Parathyroid adenoma (tissue), 2 donors: ENCODE measurements at regions not wholly inside any gene's neighbourhood (a gene's known extent, or its start where the extent isn't known, plus 50 kb on each side); places are given as distances from the start of the nearest gene placed in this dataset.

Experiments used
- H2AFZ ChIP-seq: fragments of 300-600 bp; sonication (generic); one replicate; pipeline ENCODE4 v1.7.0; 2017; ENCODE audit warnings: antibody characterized with exemption, mild to moderate bottlenecking
- H3K27ac ChIP-seq: fragments of 300-600 bp; sonication (generic); one replicate; pipeline ENCODE4 v1.7.0; 2017
- H3K27me3 ChIP-seq: fragments of 300-600 bp; sonication (generic); one replicate; pipeline ENCODE4 v1.7.0; 2017; ENCODE audit warnings: low read length; ENCODE audit not compliant: control insufficient read depth, insufficient read depth
- H3K36me3 ChIP-seq: fragments of 300-600 bp; sonication (generic); one replicate; pipeline ENCODE4 v1.7.0; 2017; ENCODE audit warnings: low read length; ENCODE audit not compliant: control insufficient read depth, insufficient read depth
- H3K4me1 ChIP-seq: fragments of 300-600 bp; sonication (generic); one replicate; pipeline ENCODE4 v1.7.0; 2017; ENCODE audit warnings: control low read depth
- H3K4me2 ChIP-seq: fragments of 300-600 bp; sonication (generic); one replicate; pipeline ENCODE4 v1.7.0; 2017; ENCODE audit warnings: low read length
- H3K4me3 ChIP-seq: fragments of 300-600 bp; sonication (generic); one replicate; pipeline ENCODE4 v1.7.0; 2017; ENCODE audit warnings: low read depth, low read length
- H3K79me2 ChIP-seq: fragments of 300-600 bp; sonication (generic); one replicate; pipeline ENCODE4 v1.7.0; 2017; ENCODE audit warnings: control low read depth
- H3K9ac ChIP-seq: fragments of 300-600 bp; sonication (generic); one replicate; pipeline ENCODE4 v1.7.0; 2017; ENCODE audit warnings: mild to moderate bottlenecking
- H3K9me3 ChIP-seq: fragments of 300-600 bp; sonication (generic); one replicate; pipeline ENCODE4 v1.7.0; 2017; ENCODE audit warnings: low read length; ENCODE audit not compliant: control insufficient read depth
- CTCF ChIP-seq: fragments of 300-600 bp; sonication (generic); IDR thresholded peaks from one replicate; pipeline ENCODE4 v1.7.0; 2017; ENCODE audit warnings: antibody characterized with exemption, mild to moderate bottlenecking
- donor health status: primary hyperparathyroidism.

GRCh38 chr3:5754602-5755001 lies 567.1 kb downstream of the EDEM1 start:
- Histone ChIP-seq H3K4me3 (no peak overlapping the region), H3K9ac (no peak overlapping the region), H3K27ac (no peak overlapping the region), H3K79me2 (no peaks in the 10 kb centered on the region), H3K27me3 (no peaks in the 10 kb centered on the region), H3K4me1 (no peaks in the 10 kb centered on the region), H2AFZ (no peak overlapping the region), H3K4me2 (no peak overlapping the region), H3K9me3 (no peaks in the 10 kb centered on the region), H3K36me3 (no peaks in the 10 kb centered on the region)
- no peak for TF ChIP-seq CTCF

GRCh38 chr3:5756443-5756842 lies 568.9 kb downstream of the EDEM1 start:
- H3K4me1 ChIP-seq, result no peaks in the 10 kb centered on the region
- H3K4me2 ChIP-seq, result no peak overlapping the region
- H3K79me2 ChIP-seq, result no peaks in the 10 kb centered on the region
- no peaks in the 10 kb centered on the region for H3K9me3 ChIP-seq
- no peak overlapping the region for H3K4me3 ChIP-seq
- H3K9ac ChIP-seq, result no peak overlapping the region
- no peak for TF ChIP-seq CTCF
- H3K27ac ChIP-seq, result no peak overlapping the region
- H3K27me3 ChIP-seq, result no peaks in the 10 kb centered on the region
- H2AFZ ChIP-seq, result no peak overlapping the region
- no peaks in the 10 kb centered on the region for H3K36me3 ChIP-seq

GRCh38 chr3:5757213-5757804 lies 569.8 kb downstream of the EDEM1 start:
- H3K4me1 ChIP-seq, result no peaks in the 10 kb centered on the region
- H3K79me2 ChIP-seq, result no peaks in the 10 kb centered on the region
- no peak overlapping the region for H3K27ac ChIP-seq
- H3K36me3 ChIP-seq, result no peaks in the 10 kb centered on the region
- no peaks in the 10 kb centered on the region for H3K9me3 ChIP-seq
- H2AFZ ChIP-seq, result no peak overlapping the region
- H3K9ac ChIP-seq, result no peak overlapping the region
- TF ChIP-seq CTCF, result no peak
- no peak overlapping the region for H3K4me3 ChIP-seq
- H3K4me2 ChIP-seq, result no peak overlapping the region
- no peaks in the 10 kb centered on the region for H3K27me3 ChIP-seq

- no peak overlapping the region for H2AFZ ChIP-seq
- H3K27ac ChIP-seq, result no peak overlapping the region
- H3K36me3 ChIP-seq, result no peaks in the 10 kb centered on the region
- no peak overlapping the region for H3K4me3 ChIP-seq
- no peaks in the 10 kb centered on the region for H3K9me3 ChIP-seq
- H3K4me2 ChIP-seq, result no peak overlapping the region
- H3K9ac ChIP-seq, result no peak overlapping the region
- no peaks in the 10 kb centered on the region for H3K4me1 ChIP-seq
- no peaks in the 10 kb centered on the region for H3K27me3 ChIP-seq
- no peak for TF ChIP-seq CTCF
- H3K79me2 ChIP-seq, result no peaks in the 10 kb centered on the region
These were observed 571.2 kb downstream of the EDEM1 start for GRCh38 chr3:5758699-5759098.

GRCh38 chr3:5762506-5762905 lies 575.0 kb downstream of the EDEM1 start:
- no peak overlapping the region for H3K9ac ChIP-seq
- TF ChIP-seq CTCF, result no peak

More at GRCh38 chr3:5762506-5762905, 575.0 kb downstream of the EDEM1 start:
- H3K27me3 ChIP-seq, result no peaks in the 10 kb centered on the region
- H3K9me3 ChIP-seq, result no peaks in the 10 kb centered on the region
- no peak overlapping the region for H2AFZ ChIP-seq
- H3K4me2 ChIP-seq, result no peak overlapping the region
- H3K79me2 ChIP-seq, result no peaks in the 10 kb centered on the region
- H3K36me3 ChIP-seq, result no peaks in the 10 kb centered on the region
- peaks cover 2% of the 10 kb centered on the region for H3K4me1 ChIP-seq
- H3K27ac ChIP-seq, result no peak overlapping the region
- H3K4me3 ChIP-seq, result no peak overlapping the region
